AML-193 (cell line): ENCODE measurements at regions not wholly inside any gene's neighbourhood (a gene's known extent, or its start where the extent isn't known, plus 50 kb on each side); places are given as distances from the start of the nearest gene placed in this dataset.

Experiments
- DNase-seq, 2 experiments: peaks; one replicate each; lab custom pipeline; 2025; lab: John Stamatoyannopoulos, UW

- no peak for DNase-seq
Observed at GRCh38 chr11:128365044-128365443, 222.3 kb downstream of the ETS1 start.

- no peak for DNase-seq
Observed at GRCh38 chr11:128361451-128362020, 225.8 kb downstream of the ETS1 start.

- no peak for DNase-seq
Observed at GRCh38 chr11:128359515-128359914, 227.8 kb downstream of the ETS1 start.

- no peak for DNase-seq
Observed at GRCh38 chr11:128357073-128357472, 230.3 kb downstream of the ETS1 start.

- no peak for DNase-seq
Observed at GRCh38 chr11:128355558-128355957, 231.8 kb downstream of the ETS1 start.

GRCh38 chr11:128354476-128354875, 232.9 kb downstream of the ETS1 start:
- DNase-seq, result no peak

- DNase-seq, result no peak
Observed at GRCh38 chr11:128351168-128351567, 236.2 kb downstream of the ETS1 start.

- DNase-seq, result no peak
Observed at GRCh38 chr11:128349650-128350299, 237.6 kb downstream of the ETS1 start.

GRCh38 chr11:128346804-128347203, 240.6 kb downstream of the ETS1 start:
- no peak for DNase-seq

GRCh38 chr11:128345316-128345715, 242.0 kb downstream of the ETS1 start:
- DNase-seq, result no peak

GRCh38 chr11:128343870-128344269, 243.5 kb downstream of the ETS1 start:
- DNase-seq, result no peak

- no peak for DNase-seq
Observed at GRCh38 chr11:128343135-128343514, 244.2 kb downstream of the ETS1 start.

GRCh38 chr11:128342511-128343134, 244.7 kb downstream of the ETS1 start:
- no peak for DNase-seq

- no peak for DNase-seq
Observed at GRCh38 chr11:128341280-128342248, 245.8 kb downstream of the ETS1 start.

- no peak for DNase-seq
Observed at GRCh38 chr11:128339792-128340191, 247.6 kb downstream of the ETS1 start.

- no peak for DNase-seq
Observed at GRCh38 chr11:128338811-128339210, 248.5 kb downstream of the ETS1 start.

GRCh38 chr11:128336203-128336602, 251.2 kb downstream of the ETS1 start:
- no peak for DNase-seq

- no peak for DNase-seq
Observed at GRCh38 chr11:128335729-128336128, 251.6 kb downstream of the ETS1 start.

- no peak for DNase-seq
Observed at GRCh38 chr11:128334311-128335044, 252.9 kb downstream of the ETS1 start.

- no peak for DNase-seq
Observed at GRCh38 chr11:128331317-128331716, 256.0 kb downstream of the ETS1 start.

GRCh38 chr11:128330203-128330602, 257.2 kb downstream of the ETS1 start:
- DNase-seq, result no peak
